Upper lobe of left lung (tissue), 6 donors: ENCODE measurements at regions not wholly inside any gene's neighbourhood (a gene's known extent, or its start where the extent isn't known, plus 50 kb on each side); places are given as distances from the start of the nearest gene placed in this dataset.

ENCODE experiments used
- ATAC-seq, 2 donors: fragments of 200-7000 bp; cut with Tn5 transposase; one replicate each; pipeline ENCODE4 v1.9.1; 2022; ENCODE audit warnings: mild to moderate bottlenecking in 2 of 2, moderate library complexity in 2 of 2; ENCODE audit not compliant: low FRiP score in 2 of 2
- DNase-seq, 2 donors: peaks; one replicate each; pipeline ENCODE4 v3.0.0-alpha.2; 2019 to 2020
- H3K27ac ChIP-seq, 4 donors: fragments of 200-600 bp; sonication (generic); one replicate each; pipeline ENCODE4 v1.5.1; 2016 to 2019
- H3K27me3 ChIP-seq, 4 donors: fragments of 200-600 bp; sonication (generic); one replicate each; pipeline ENCODE4 v1.5.1; 2017 to 2019
- H3K36me3 ChIP-seq, 4 donors: fragments of 200-600 bp; sonication (generic); one replicate each; pipeline ENCODE4 v1.5.1; 2016 to 2019
- H3K4me1 ChIP-seq, 4 donors: fragments of 200-600 bp; sonication (generic); one replicate each; pipeline ENCODE4 v1.5.1; 2018 to 2019
- H3K4me3 ChIP-seq, 4 donors: fragments of 200-600 bp; sonication (generic); one replicate each; pipeline ENCODE4 v1.5.1; 2017 to 2019; ENCODE audit warnings: mild to moderate bottlenecking in 2 of 4, moderate library complexity in 1 of 4
- H3K9me3 ChIP-seq, 4 donors: fragments of 200-600 bp; sonication (generic); one replicate each; pipeline ENCODE4 v1.5.1; 2018 to 2019
- EP300 ChIP-seq, 4 donors: sonication (generic); formaldehyde crosslinking; IDR thresholded peaks; one replicate each; pipeline ENCODE4 v1.5.1; 2017; ENCODE audit warnings: antibody characterized with exemption in 4 of 4, control low read depth in 2 of 4
- POLR2A ChIP-seq, 4 donors: fragments of 450-650 bp; IDR thresholded peaks; one replicate each; pipeline ENCODE4 v1.5.1; 2016 to 2017; ENCODE audit warnings: antibody characterized with exemption in 4 of 4, mild to moderate bottlenecking in 2 of 4
- POLR2AphosphoS5 ChIP-seq, 2 donors: sonication (generic); formaldehyde crosslinking; IDR thresholded peaks; one replicate each; pipeline ENCODE4 v1.5.1; 2017; ENCODE audit warnings: antibody characterized with exemption in 2 of 2
- WGBS, 2 donors: methylation state at CpG; one replicate each; pipeline ENCODE4 v1.1.5; 2017 to 2018; 5-methylcytosine and 5-hydroxymethylcytosine counted together
- TF ChIP-seq, protein P1 (sequence below), 6 experiments: fragments of 450-650 bp in 4 of 6; fragments of 200-600 bp in 2 of 6; sonication (generic) in 2 of 6; IDR thresholded peaks; one replicate each; pipeline ENCODE4 v1.5.1; 2016 to 2019; ENCODE audit warnings: antibody characterized with exemption in 6 of 6
- donor health status: DM: no; HTN: no; CAD: no; lungs with moderate emphysema.
- donor health status: DM: no; HTN: yes; CAD: no; lungs with severe emphysema.

DNA sequence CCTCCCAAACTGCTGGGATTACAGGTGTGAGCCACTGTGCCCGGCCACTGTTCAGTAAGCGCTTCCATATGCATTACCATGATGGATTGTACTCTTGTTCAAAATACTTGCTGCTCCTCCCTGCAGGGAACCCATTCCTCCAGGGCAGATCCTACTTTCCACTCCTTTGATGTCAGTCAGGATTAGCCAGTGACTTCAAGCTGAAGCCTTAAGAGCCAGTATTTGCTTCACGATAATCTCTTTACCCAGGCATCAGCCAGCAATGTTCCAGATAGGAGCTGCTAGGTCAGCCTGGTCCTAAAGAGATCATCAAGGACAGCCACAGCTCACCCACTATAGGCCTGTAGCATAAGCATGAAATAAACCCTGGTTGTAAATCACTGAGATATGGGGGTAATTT is 96.5 kb upstream of the UBE2E2 start:
- Histone ChIP-seq H3K36me3 (no peaks in the 10 kb centered on the region), H3K9me3 (no peaks in the 10 kb centered on the region), H3K4me3 (no peak overlapping the region), H3K4me1 (no peaks in the 10 kb centered on the region), H3K27ac (no peak overlapping the region), H3K27me3 (no peaks in the 10 kb centered on the region)
- ATAC-seq (no peak), DNase-seq (no peak)
- WGBS, 2 donors = 95 to 100% methylated on average over 3 of the region's 3 CpGs
- no peak for TF ChIP-seq POLR2A (IDR thresholded peaks at IDR 0.05)
- TF ChIP-seq EP300 (IDR thresholded peaks at IDR 0.05) = no peak
- TF ChIP-seq, protein P1, sequence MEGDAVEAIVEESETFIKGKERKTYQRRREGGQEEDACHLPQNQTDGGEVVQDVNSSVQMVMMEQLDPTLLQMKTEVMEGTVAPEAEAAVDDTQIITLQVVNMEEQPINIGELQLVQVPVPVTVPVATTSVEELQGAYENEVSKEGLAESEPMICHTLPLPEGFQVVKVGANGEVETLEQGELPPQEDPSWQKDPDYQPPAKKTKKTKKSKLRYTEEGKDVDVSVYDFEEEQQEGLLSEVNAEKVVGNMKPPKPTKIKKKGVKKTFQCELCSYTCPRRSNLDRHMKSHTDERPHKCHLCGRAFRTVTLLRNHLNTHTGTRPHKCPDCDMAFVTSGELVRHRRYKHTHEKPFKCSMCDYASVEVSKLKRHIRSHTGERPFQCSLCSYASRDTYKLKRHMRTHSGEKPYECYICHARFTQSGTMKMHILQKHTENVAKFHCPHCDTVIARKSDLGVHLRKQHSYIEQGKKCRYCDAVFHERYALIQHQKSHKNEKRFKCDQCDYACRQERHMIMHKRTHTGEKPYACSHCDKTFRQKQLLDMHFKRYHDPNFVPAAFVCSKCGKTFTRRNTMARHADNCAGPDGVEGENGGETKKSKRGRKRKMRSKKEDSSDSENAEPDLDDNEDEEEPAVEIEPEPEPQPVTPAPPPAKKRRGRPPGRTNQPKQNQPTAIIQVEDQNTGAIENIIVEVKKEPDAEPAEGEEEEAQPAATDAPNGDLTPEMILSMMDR (IDR thresholded peaks at IDR 0.05) = no peak
- TF ChIP-seq POLR2AphosphoS5 (IDR thresholded peaks at IDR 0.05) = no peak

DNA sequence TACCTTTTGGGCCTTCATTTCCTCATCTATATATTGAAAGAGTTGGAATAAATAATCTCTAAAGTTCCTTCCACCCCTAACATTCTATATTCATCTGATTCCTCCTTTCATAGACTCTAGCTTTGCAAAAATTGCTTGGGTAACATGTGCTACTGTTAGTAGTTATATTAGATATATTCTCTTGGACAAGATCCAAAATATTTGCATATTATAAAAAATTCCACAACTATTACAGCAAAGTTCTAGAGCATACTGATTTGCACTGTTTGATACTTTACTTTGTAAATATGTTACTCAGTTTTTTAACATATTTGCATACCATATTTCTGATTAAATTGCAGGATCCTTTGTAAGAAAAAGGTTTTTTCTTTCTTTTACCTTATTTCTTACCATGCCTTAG is 95.9 kb upstream of the UBE2E2 start:
- DNase-seq = no peak
- H3K27me3 ChIP-seq = no peaks in the 10 kb centered on the region
- no peak overlapping the region for H3K4me3 ChIP-seq
- H3K27ac ChIP-seq = no peak overlapping the region
- no peak for ATAC-seq
- no peak for TF ChIP-seq EP300 (IDR thresholded peaks at IDR 0.05)
- TF ChIP-seq, protein P1 (IDR thresholded peaks at IDR 0.05) = no peak
- TF ChIP-seq POLR2A (IDR thresholded peaks at IDR 0.05) = no peak
- no peak for TF ChIP-seq POLR2AphosphoS5 (IDR thresholded peaks at IDR 0.05)
- no peaks in the 10 kb centered on the region for H3K36me3 ChIP-seq
- H3K4me1 ChIP-seq = no peaks in the 10 kb centered on the region
- no peaks in the 10 kb centered on the region for H3K9me3 ChIP-seq

DNA sequence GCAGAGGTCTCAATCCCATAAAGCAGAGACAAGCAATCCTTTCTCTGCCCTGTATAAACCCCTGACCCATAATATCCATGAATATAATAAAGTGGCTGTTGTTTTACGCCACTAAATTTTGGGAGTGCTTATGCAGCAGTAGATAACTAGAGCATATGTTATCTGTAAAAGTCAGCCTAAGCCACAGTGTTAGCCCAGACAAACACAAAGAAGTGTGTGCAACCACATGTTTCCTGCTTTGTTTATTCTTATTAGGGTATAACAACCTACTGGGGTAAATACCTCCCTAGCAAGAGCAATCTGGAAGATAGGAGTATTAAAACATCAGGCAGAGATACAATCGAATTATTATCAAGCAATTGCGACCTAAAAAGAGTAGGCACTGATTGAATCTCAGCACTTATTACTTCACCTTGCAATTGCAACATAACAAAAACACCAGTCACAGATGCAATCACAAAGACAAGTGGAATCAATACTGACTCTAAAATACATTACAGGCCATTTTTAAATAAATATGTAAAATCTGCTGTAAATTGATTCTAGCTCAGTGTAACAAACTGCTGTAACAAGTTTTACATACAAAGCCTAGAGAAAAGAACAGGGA is 94.6 kb upstream of the UBE2E2 start:
- H3K36me3 ChIP-seq = no peaks in the 10 kb centered on the region
- H3K9me3 ChIP-seq = no peaks in the 10 kb centered on the region
- TF ChIP-seq, protein P1 (IDR thresholded peaks at IDR 0.05) = no peak
- no peak for TF ChIP-seq POLR2AphosphoS5 (IDR thresholded peaks at IDR 0.05)
- no peak for TF ChIP-seq EP300 (IDR thresholded peaks at IDR 0.05)
- TF ChIP-seq POLR2A (IDR thresholded peaks at IDR 0.05) = no peak
- H3K4me1 ChIP-seq = no peaks in the 10 kb centered on the region
- H3K27ac ChIP-seq = no peak overlapping the region
- 73 to 85% methylated on average over 3 of the region's 3 CpGs for WGBS, 2 donors
- no peak for DNase-seq
- ATAC-seq = no peak
- H3K27me3 ChIP-seq = no peaks in the 10 kb centered on the region
- H3K4me3 ChIP-seq = no peak overlapping the region

DNA sequence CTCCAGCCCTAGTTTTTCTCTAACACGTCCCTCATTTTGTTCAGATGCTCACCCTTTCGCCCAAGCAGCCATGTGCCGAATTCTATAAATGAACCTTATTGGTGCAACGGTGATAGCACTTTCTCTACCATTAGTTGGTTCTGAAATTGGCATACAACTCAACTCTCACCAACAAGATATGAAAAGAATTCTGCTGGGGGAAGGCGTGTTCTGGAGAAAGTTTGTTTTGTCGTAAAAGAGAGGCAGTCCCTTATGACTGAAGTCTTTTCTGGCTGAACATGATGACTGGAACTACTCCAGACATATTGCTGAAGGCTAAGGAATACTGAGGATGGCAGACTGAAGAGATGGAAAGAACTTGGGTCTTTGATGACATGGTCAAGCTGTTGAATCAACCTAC is 91.8 kb upstream of the UBE2E2 start:
- WGBS, 2 donors = 85 to 86% methylated on average over 6 of the region's 6 CpGs

DNA sequence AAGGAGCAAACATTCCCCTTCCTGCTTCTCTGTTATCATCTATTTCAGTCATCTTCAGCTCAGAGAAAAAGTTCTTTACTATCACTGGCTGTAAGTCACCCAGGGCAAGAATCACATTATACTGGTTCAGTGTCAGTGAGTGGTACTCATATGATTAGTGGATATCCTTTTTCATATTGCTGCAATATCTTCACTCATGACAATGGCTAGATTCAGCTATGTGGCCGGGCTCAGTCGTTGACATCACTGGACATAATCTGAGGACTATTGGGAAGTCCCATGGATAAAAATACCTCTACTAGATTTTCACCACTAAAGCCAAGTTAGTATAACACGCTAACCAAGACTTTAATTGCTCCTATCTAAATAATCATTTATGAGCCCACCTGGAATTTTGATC is 91.3 kb upstream of the UBE2E2 start:
- WGBS, 2 donors = 96 to 98% methylated on average over 3 of the region's 3 CpGs
- Histone ChIP-seq H3K9me3 (no peaks in the 10 kb centered on the region), H3K4me1 (peaks cover 0 to 19% (median 12%) of the 10 kb centered on the region in 4 donors), H3K4me3 (no peak overlapping the region), H3K36me3 (no peaks in the 10 kb centered on the region), H3K27ac (no peak overlapping the region), H3K27me3 (no peaks in the 10 kb centered on the region)
- no peak for DNase-seq
- ATAC-seq = no peak
- TF ChIP-seq POLR2AphosphoS5 (IDR thresholded peaks at IDR 0.05) = no peak
- TF ChIP-seq, protein P1 (IDR thresholded peaks at IDR 0.05) = no peak
- TF ChIP-seq POLR2A (IDR thresholded peaks at IDR 0.05) = no peak
- no peak for TF ChIP-seq EP300 (IDR thresholded peaks at IDR 0.05)

More for the DNA sequence above, 91.8 kb upstream of the UBE2E2 start:
- DNase-seq (no peak), ATAC-seq (no peak)
- H3K9me3 ChIP-seq = no peaks in the 10 kb centered on the region
- H3K4me3 ChIP-seq = no peak overlapping the region
- H3K36me3 ChIP-seq = no peaks in the 10 kb centered on the region
- TF ChIP-seq POLR2A (IDR thresholded peaks at IDR 0.05) (no peak), EP300 (IDR thresholded peaks at IDR 0.05) (no peak)
- no peaks in the 10 kb centered on the region for H3K27me3 ChIP-seq
- H3K27ac ChIP-seq = no peak overlapping the region
- H3K4me1 ChIP-seq = peaks cover 0 to 19% (median 12%) of the 10 kb centered on the region in 4 donors
